GM18520 (cell line): ENCODE measurements at regions not wholly inside any gene's neighbourhood (a gene's known extent, or its start where the extent isn't known, plus 50 kb on each side); places are given as distances from the start of the nearest gene placed in this dataset.
"Not testable (repeated sequence)": the region's sequence is repeated elsewhere in the genome, so short reads cannot be mapped to it uniquely, and the experiment has no call there.

ENCODE experiments used
- ATAC-seq: cut with Tn5 transposase; IDR thresholded peaks from one replicate; pipeline ENCODE4 v1.9.1; 2021; ENCODE audit not compliant: unreplicated experiment

DNA sequence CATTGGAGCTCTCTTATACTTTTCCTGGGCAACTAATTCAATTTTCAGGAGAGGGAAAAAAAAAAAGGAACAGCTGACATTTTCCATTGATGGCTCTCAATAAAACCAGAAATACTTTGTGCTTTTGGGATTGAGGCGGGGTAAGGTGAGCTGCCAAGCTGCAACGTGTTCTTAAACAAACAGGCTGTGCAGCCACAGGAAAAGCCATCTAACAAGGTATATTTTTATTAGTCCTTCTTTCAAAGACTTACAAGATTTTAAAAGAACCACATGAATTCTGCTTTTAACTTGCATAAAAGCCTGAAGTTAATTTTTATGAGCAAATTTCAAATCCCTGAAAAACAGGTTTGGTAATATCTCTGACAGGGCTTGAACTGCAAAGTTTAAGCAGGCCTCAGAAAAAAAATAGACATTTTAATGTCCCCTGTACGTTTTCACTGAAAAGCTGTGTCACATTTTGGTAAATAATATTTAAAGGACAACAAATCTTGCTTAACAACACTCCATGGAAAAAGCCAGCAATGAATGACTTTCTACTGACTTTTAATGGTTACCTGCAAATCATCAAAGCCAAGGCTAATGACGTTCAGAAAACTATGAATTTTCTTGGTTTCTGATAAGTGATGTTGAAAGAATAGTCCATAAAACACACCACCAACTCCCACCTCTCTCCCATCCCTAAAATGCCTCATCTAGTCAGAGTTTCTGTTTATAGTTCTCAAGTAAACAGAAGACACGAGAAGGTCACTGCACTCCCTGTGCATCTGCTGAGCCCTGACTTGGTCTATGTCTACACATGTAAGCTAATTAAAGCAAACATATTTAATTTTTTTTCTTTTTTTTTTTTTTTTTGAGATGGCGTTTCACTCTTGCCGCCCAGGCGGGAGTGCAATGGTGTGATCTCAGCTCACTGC, 433.6 kb downstream of the PIK3R1 start:
- no peak for ATAC-seq

DNA sequence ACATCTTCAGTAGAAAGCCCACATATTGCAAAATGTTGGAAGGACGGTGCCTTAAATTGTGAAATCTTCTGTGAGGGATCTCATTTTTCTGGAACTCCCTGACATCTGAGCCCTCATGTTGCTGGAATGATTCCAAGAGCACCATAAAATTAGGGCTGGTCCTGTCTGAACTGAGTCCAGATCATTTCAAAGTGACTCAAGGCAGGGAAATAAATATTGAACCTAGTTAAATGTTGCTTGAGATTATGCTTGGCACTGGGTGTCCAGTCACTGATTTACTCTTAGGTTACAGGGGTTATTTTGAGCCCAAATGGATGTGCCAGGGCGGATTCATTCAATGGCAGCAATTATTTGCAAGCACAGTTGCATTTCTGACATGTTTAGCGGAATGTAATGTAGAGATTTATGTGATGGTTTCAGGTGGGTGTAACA, 437.0 kb downstream of the PIK3R1 start:
- ATAC-seq = no peak

DNA sequence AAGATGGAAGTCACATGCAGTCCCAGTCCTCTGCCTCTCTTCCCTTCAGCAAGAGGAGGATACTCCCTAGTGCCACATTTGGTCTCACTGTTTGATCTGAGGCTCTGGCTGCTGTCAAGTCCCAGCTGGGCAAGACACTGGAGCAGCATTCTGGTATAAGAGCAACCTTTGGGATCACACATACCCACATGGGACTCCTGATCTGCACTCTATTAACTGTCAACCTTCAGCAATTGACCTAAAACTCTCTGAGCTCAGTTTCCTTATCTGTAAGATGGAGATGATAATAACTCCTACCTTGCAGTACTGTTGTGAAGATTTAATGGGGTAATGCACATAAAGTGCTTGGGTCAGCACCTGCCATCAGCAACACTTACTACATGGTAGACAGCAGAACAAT, 437.9 kb downstream of the PIK3R1 start:
- ATAC-seq = no peak

DNA sequence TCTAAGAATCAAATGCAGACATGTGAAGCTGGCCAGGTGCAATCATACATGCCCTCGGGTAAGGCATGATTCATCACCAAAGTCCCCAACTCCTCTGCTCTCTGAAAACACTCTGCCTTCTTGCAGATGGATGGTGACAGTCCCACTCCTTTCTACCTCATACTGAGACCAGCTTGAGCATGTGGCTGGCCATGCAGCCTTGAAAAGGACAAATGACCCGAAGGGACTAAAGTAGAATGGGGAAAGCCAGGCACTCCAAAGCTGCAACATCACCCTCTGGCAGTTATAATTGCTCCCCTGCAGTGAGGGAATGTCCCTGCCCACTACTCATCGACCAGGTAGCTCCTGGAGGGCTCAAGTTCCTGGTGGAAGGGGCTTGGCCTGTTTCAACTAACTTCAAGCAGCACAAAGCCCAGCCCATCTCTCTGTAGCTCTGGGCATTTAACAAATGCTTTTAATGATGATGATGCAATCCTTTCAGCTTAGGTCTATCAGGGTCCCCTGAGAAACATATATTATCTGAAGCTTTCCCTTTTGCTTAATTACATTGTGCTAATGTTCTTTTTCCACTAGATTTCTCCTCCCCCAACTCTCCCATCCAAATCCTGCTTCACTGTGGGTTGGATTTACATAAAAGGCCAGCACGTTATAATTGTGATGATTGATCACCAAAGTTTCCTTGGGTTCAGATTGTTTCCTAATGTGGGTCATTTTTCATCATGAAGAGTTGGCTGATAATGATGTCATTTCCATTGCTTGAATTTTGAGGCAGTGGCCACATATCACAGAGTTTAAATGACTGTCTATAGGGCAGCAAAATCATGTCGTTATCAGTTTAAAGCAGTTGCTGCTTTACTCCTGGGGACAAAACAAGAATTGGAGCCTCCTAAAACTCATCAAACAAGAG, 436.5 kb upstream of the SLC30A5 start:
- ATAC-seq = no peak

DNA sequence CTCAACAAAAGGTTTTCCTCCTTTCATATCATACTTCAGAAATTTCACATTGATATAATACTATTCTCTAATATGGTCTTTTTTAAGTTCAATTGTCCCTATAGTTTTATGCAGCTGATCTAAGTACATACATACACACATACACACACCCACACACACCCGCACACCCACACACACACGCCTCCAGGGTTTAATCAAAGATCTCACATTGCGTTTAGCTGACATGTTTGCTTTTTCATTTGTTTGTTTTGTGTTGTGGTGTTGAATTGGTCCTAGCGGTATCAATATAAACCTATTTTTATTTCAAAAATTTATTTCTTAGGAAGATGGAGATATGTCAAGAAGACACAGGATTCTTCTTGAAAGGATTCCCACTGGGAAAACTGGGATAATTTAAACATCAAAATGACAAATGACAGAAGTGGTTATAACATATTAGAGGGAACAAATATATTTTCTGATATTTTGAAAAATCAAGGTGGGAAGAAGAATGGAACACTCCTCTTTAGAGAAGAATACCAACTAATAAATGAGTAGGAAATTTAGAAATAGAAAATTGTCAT, 434.9 kb upstream of the SLC30A5 start:
- no peak for ATAC-seq

DNA sequence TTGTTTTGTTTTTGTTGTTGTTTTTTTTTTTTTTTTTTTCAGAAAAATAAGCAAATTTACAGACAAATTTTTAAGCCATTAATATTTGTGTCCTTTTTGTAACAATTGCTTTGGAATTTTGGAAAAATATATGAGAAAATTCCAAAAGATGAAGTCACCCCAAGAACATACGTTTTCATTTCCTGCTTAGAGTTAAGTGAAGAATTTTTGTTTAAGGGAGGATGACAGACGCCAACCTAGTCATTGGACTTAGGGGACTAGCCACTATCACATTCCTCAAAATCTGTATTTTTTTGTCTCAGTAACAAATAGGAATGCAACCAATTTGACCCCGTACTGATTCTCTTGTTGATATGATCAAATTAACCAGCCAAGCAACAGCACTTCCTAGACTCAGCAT, 433.9 kb upstream of the SLC30A5 start:
- ATAC-seq = no peak

DNA sequence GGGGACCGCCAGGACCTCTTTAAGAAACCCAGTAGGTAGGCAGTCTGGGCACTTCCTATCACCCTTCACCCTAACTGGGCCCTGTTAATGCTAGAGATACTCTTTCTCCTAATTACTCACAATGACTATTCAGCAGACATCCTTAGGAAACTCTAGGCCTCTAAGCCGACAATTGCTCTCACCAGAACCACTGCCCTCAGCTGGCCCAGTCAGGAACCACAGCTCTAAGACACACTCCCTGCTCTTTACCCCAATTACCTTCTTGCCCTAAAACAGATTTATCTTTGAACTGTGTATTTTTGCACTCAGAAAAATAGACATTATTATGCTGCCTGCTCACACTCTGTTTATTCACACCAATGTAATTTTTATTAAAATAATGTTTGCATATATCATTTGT, 432.6 kb upstream of the SLC30A5 start:
- no peak for ATAC-seq

DNA sequence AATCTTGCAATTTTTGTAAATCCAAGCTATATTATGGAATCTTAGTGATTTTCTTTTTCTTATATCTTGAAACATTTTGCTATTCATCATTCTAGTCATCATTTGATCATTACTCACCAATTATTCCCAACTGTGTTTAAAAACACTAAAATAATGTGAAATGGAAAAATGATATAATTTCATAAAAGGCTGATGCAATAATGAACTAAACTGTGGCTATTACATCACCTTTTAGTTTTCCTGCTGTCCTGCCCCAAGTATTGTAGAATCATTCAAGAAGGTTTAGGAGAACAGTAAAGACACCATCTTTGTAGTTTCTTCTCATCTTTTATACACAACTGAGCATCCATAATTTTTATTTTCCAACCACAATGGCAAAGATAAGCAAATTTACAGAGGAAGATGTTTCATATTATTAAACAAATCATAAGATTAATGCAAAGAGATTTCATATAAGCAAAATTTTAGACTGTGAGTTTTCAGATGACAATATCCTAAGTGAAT, 431.0 kb upstream of the SLC30A5 start:
- no peak for ATAC-seq

DNA sequence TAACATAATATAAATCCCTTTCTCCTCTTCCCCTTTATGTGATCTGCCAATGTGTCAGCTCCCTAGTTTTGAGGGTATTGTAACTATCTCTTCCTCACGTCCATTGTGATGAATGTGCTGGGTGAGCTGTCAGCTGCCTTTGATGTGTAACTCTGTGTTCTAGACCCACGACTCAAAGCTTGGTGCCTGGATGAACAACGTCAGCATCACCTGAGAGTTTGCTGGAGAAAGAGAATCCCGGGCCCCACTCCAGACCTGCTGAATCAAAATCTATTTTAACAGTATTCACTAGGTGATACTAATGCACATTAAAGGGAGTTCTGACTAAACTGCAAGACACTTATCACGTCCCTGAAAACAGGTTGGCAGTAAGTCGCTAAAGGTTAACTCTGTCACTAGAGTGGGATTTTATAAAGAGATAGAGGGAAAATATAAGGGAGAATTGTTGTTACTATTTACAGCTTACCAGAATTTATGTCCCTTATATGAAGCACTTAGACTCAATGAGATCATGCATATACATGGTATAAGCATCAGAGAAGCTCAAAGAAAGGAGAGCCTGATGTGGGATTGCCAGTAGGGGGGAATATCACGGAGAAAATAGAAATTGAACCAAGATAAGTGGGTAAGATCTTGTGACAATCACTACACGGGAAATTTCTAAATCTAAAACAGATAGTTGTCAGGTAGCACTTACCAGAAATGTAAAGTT, 423.8 kb upstream of the SLC30A5 start:
- no peak for ATAC-seq

DNA sequence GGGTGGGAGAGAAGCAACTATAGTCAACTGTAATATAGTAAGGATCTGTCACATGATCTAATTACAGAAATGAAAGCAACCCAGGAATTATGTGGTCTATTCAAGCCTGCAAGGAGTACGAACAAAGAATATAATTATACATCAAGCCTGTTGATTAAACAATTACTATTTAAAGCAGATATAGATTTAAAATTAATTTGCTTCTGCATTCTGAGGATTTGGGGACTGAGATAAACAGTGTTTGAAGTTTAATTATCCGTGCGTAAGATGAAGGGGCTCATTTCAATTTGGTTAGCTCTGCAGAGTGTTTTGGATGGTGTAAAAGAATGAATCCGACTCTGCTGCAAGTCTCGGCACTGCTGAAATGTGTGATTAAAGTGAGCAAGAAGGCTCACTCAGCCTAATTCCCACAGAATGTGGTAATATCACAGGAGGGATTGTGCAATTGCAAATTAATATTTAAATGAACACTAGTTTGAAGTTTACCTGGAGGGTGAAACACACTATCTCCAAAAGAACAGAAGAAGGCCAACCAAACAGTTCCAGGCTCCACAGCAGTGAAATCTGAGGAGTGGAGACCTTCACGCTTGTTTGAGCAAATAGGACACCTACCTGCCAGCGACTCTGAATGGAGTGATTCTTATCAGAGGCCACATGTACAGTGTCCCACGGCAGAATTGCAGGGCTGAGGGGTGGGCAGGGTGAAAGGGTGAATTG, 420.6 kb upstream of the SLC30A5 start:
- ATAC-seq = no peak

DNA sequence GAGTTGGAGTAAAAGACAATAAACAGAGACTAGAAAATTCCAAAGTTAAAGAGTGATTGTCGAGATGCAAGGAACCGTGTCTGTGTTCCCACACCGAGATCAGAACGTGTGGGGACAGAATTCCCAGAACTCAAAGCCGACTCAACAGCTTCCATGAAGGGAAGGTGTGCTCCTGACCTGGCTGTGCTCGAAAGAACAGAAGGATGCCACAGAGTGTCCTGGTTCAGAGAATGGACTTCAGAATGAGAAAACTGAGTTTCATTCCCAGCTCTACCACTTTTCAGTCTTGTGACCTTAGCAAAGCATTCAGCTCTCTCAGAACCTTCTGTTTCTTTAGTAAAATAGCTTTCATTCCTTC, 420.0 kb upstream of the SLC30A5 start:
- no peak for ATAC-seq

DNA sequence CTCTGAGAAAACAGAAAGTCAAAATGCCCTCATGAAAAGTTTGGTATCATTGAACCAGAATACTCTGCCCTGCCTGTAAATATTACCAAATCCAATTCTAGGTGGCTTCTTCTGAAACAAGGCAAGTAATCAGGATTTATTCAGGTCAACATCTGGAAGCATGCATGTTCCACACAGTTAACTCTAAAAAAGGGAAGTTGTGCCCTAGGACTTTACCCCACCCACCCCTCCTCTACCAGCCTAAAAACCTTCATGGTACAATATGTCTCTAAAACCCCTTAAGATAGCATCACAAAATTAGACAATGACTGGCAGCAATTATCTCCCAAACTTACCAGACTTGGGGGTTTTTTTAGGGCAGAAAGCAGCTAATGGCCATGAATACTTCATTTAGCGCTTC, 414.8 kb upstream of the SLC30A5 start:
- ATAC-seq = no peak

DNA sequence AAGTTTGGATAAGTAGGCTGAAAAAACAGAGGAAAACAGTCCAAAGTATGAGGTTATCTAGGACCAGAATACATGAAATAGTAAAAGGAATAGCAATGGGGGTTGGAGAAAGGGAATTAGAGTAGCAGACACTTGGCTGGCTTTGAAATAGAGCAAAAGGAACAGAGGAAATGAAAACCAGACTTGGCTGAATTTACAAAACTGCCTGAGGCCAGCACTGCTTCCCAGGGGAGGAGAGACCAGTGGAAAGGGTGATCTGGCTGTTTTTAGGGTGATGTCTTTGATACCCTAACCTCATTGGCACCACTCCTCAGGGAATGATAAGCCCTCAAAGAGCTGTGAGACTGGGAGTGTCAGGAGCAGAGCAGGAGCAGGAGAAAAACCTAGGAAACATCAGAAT, 413.4 kb upstream of the SLC30A5 start:
- no peak for ATAC-seq

DNA sequence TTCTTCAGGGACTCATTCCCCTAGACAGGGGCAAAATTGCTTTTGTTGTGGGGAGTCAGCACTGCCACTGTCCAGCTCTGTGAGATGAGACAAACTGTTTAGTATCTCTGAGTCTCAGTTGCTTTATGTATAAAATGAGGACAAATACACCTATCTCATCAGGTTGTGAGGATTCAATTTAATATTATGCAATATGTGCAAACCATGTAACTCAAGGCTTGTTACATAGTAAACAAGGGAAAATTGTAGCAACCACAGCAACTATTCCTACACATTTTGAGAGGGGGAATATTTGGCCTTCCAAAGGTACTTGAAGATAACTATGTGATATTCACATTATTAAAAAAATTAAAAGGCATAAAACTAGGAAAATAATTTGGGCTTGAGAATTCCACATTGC, 411.9 kb upstream of the SLC30A5 start:
- no peak for ATAC-seq

DNA sequence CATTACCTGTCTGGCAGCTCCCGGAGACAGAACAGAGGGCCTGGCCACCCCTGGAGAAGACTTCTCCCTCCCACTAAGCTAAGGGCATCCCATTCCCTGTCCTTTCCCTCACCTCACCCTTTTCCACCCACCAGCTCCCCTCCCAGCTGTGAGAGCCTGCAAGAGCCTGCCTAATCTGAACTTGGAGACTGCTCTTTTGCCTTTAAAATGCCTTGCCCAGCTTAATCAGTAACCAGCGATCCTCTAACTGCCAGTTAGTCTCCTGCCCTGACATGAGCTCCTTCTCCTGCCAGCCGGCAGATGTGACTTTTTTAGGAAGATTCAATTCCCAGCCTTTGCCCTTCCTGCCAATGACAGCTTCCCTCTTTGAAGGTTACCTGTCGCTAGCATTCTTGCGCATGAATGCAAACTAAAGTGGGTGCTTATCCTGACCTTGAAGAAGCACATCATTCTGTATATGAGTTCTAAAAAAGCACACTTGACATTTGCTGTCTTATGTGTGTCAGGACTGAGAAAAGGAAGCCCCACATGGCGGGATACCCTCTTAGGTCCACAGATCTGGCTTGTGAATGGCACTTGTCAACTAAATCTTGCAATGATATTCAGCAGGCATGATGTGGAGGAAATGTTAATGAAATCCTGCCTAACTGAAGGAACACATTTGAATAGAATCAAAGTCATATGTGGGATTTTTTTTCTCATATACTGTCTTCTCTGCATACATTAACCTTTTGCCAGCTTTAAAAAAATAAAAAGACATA, 411.2 kb upstream of the SLC30A5 start:
- ATAC-seq = no peak

DNA sequence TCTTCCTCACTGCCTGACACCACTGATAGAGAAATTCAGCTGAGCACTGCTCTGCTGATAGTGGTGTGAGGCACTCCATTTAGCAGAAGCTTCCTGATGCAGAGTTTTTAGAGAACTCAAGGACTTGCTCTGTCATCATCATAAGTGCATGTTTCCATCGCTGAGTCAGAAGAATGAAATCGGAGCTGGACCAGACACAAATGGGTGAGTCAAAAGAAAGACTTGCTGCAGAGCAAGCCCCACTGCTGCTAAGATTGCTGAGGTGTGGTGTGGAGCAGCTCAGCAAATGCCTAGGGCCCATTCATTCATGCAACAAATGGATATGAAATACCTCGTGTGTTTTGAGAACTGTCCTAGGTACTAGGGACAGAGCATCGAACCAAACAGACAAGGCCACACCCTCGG, 410.2 kb upstream of the SLC30A5 start:
- no peak for ATAC-seq

DNA sequence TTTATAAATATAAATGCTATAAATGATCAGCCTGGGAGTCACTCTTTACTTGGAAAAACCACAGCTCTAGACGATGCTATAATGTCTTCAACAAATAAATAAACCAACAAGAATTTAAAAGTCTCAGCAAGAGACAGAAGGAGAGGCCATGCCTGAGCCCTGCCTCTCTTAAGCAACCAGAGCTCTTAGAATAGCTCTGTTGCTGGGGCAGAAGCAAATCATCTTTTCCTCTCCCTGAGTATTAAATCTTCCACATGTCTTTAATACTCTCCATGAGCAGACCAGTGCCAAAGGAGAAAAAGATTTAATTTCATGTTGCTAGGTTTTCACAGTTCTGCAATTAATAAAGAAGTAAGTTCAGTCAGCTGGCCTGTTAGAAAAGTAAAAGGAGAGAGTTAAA, 408.0 kb upstream of the SLC30A5 start:
- ATAC-seq = no peak

DNA sequence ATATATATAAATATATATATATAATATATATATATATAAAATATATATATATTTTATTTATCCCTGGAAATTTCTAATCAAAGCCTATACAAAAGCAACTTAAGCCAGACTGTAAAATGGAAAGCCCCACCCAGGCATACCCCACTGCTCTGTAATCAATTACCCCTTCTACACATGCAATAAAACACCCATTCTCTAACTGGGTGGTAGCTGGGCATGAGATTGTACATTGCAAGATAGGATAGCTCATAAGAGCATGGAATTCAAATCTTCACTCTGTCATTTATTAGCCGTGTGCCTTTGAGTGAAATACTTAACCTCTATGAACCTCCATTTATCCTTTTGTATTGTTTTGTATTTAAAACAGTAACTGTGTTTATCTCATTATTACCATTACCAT, 405.3 kb upstream of the SLC30A5 start:
- no peak for ATAC-seq

DNA sequence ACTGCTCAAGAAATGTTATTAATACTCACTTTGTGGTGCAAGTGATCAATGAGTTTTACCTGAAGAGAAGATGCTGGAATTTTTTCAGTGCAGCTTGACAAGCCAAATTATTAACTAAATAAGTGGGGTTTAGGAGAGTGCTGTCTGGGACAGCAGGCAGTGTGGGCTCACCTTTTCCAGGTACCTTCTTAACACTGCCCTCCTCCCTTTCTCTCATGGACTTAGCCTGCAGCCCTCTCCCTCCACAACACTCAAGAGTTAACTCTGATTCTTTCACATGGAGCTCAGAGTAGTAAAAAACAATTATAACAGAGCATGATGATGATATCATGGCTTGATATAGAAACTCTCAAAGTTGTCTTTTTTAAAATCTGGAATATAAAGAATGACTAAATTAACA, 404.8 kb upstream of the SLC30A5 start:
- ATAC-seq = no peak

DNA sequence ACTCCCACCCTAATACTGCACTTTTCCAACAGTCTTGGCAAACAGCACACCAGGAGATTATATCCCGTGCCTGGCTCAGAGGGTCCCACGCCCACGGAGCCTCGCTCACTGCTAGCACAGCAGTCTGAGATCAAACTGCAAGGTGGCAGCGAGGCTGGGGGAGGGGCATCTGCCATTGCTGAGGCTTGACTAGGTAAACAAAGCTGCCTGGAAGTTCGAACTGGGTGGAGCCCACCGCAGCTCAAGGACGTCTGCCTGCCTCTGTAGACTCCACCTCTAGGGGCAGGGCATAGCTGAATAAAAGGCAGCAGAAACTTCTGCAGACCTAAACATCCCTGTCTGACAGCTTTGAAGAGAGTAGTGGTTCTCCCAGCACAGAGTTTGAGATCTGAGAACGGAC, 401.9 kb upstream of the SLC30A5 start:
- ATAC-seq = not testable (repeated sequence)
